ENCODE measurements at regions not wholly inside any gene's neighbourhood (a gene's known extent, or its start where the extent isn't known, plus 50 kb on each side); places are given as distances from the start of the nearest gene placed in this dataset.

DNA sequence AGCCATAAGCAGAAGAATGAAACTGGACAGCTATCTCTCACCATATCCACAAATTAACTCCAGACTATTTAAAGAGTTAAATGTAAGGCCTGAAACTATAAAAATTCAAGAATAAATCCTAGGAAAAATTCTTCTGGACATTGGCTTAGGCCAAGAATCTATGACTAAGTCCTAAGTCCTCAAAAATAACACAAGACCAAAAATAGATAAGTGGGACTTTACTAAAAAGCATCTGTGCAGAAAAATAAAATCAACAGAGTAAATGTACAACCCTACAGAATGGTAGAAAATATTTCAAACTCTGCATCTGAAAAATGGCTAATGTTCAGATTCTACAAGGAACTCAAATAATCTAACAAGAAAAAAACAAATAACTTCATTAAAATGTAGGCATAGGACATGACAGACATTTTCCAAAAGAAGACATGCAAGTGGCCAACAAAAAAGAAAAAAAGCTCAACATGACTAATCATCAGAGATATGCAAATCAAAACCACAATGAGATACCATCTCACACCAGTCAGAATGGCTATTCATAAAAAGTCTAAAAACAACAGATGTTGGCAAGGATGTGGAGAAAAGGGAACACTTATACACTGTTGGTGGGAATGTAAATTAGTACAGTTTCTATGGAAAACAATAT lies 61.0 kb upstream of the PPFIA2 start:
- TF ChIP-seq, protein P1, sequence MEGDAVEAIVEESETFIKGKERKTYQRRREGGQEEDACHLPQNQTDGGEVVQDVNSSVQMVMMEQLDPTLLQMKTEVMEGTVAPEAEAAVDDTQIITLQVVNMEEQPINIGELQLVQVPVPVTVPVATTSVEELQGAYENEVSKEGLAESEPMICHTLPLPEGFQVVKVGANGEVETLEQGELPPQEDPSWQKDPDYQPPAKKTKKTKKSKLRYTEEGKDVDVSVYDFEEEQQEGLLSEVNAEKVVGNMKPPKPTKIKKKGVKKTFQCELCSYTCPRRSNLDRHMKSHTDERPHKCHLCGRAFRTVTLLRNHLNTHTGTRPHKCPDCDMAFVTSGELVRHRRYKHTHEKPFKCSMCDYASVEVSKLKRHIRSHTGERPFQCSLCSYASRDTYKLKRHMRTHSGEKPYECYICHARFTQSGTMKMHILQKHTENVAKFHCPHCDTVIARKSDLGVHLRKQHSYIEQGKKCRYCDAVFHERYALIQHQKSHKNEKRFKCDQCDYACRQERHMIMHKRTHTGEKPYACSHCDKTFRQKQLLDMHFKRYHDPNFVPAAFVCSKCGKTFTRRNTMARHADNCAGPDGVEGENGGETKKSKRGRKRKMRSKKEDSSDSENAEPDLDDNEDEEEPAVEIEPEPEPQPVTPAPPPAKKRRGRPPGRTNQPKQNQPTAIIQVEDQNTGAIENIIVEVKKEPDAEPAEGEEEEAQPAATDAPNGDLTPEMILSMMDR (optimal IDR thresholded peaks at IDR 0.05 in 1 of 3, IDR thresholded peaks at IDR 0.05 in 1 of 3, conservative IDR thresholded peaks at IDR 0.05 in 1 of 3; ENCODE audit: extremely low read depth in 1 of 3, insufficient read depth in 2 of 3, low read length in 3 of 3) = no peak
- no peak for TF ChIP-seq EZH2 (IDR thresholded peaks at IDR 0.05; ENCODE audit: low read length)
